ENCODE measurements at regions not wholly inside any gene's neighbourhood (a gene's known extent, or its start where the extent isn't known, plus 50 kb on each side); places are given as distances from the start of the nearest gene placed in this dataset.

GRCh38 chr2:40611196-40611595 is 159.3 kb upstream of the SLC8A1 start:
- TF ChIP-seq CTCF (conservative IDR thresholded peaks at IDR 0.05) = no peak
- H3K27ac ChIP-seq = no peak overlapping the region

GRCh38 chr2:40625849-40626248 is 174.0 kb upstream of the SLC8A1 start:
- H3K27ac ChIP-seq = no peak overlapping the region
- no peak for TF ChIP-seq CTCF (conservative IDR thresholded peaks at IDR 0.05)

GRCh38 chr2:40628556-40628955 is 176.7 kb upstream of the SLC8A1 start:
- H3K27ac ChIP-seq = no peak overlapping the region
- no peak for TF ChIP-seq CTCF (conservative IDR thresholded peaks at IDR 0.05)

GRCh38 chr2:40629768-40630434 is 178.0 kb upstream of the SLC8A1 start:
- no peak overlapping the region for H3K27ac ChIP-seq
- no peak for TF ChIP-seq CTCF (conservative IDR thresholded peaks at IDR 0.05)

- no peak overlapping the region for H3K27ac ChIP-seq
- no peak for TF ChIP-seq CTCF (conservative IDR thresholded peaks at IDR 0.05)
Measured at GRCh38 chr2:40639320-40639719, 187.4 kb upstream of the SLC8A1 start.

- no peak for TF ChIP-seq CTCF (conservative IDR thresholded peaks at IDR 0.05)
- no peak overlapping the region for H3K27ac ChIP-seq
Measured at GRCh38 chr2:40642237-40642636, 190.3 kb upstream of the SLC8A1 start.

- no peak overlapping the region for H3K27ac ChIP-seq
- TF ChIP-seq CTCF (conservative IDR thresholded peaks at IDR 0.05) = no peak
Measured at GRCh38 chr2:40642726-40643125, 190.8 kb upstream of the SLC8A1 start.

All from VCaP (cell line).